Kidney (tissue), 13 donors: ENCODE measurements at regions not wholly inside any gene's neighbourhood (a gene's known extent, or its start where the extent isn't known, plus 50 kb on each side); places are given as distances from the start of the nearest gene placed in this dataset.
"Not testable (repeated sequence)": the region's sequence is repeated elsewhere in the genome, so short reads cannot be mapped to it uniquely, and the experiment has no call there.

Source experiments
- DNase-seq, 5 donors: peaks; one replicate each; pipeline ENCODE4 v3.0.0-alpha.2; 2013 to 2020
- FAIRE-seq: peaks from 2 replicates; lab custom pipeline; 2012; peaks lifted over from hg19 to GRCh38; lab: Jason Lieb, UNC
- H3K27ac ChIP-seq, 2 donors: one replicate each; pipeline ENCODE4 v1.7.0; 2013; ENCODE audit warnings: low read depth in 2 of 2, low read length in 2 of 2, inconsistent platforms in 1 of 2
- H3K27me3 ChIP-seq: one replicate; pipeline ENCODE4 v1.7.1; 2013; ENCODE audit warnings: low read length, inconsistent platforms; ENCODE audit not compliant: control insufficient read depth, insufficient read depth
- H3K36me3 ChIP-seq, 3 donors: one replicate each; pipeline versions ENCODE4 v1.7.0 to v1.7.1; 2013; ENCODE audit warnings: low read length in 3 of 3, control low read depth in 1 of 3, inconsistent platforms in 1 of 3; ENCODE audit not compliant: insufficient read depth in 3 of 3, control insufficient read depth in 2 of 3
- H3K4me1 ChIP-seq, 3 donors: one replicate each; pipeline versions ENCODE4 v1.7.0 to v1.7.1; 2013; ENCODE audit warnings: low read length in 3 of 3, inconsistent platforms in 1 of 3, low read depth in 1 of 3; ENCODE audit not compliant: control insufficient read depth in 2 of 3, insufficient read depth in 2 of 3
- H3K4me3 ChIP-seq, 3 donors: one replicate each; pipeline versions ENCODE4 v1.7.0 to v1.8.1; 2013; ENCODE audit warnings: low read length in 3 of 3, control low read depth in 1 of 3, inconsistent platforms in 1 of 3
- H3K9ac ChIP-seq, 3 donors: one replicate each; pipeline versions ENCODE4 v1.7.0 to v1.7.1; 2013; ENCODE audit warnings: low read length in 3 of 3, control low read depth in 1 of 3, inconsistent platforms in 1 of 3
- H3K9me3 ChIP-seq, 3 donors: one replicate each; pipeline versions ENCODE4 v1.7.0 to v1.7.1; 2013; ENCODE audit warnings: low read length in 3 of 3, control low read depth in 1 of 3, inconsistent platforms in 1 of 3; ENCODE audit not compliant: control insufficient read depth in 2 of 3, insufficient read depth in 1 of 3
- CTCF ChIP-seq: IDR thresholded peaks from 3 replicates; pipeline ENCODE4 v1.5.1; 2012; ENCODE audit warnings: mild to moderate bottlenecking, moderate library complexity, borderline replicate concordance; ENCODE audit not compliant: insufficient read depth; ENCODE audit errors: extremely low read depth
- intact Hi-C: fragments of 100-400 bp; cut with DNase I; formaldehyde crosslinking; loops from one replicate; pipeline ENCODE4 v1.11.1; 2022
- donor health status: control.
- donor health status: control.
- donor health status: control.
- donor health status: control.
- donor health status: control.
- donor health status: DM: yes; HTN: yes; CAD: no.
- donor health status: Normal renal cell carcinoma (clear cell type).

DNA sequence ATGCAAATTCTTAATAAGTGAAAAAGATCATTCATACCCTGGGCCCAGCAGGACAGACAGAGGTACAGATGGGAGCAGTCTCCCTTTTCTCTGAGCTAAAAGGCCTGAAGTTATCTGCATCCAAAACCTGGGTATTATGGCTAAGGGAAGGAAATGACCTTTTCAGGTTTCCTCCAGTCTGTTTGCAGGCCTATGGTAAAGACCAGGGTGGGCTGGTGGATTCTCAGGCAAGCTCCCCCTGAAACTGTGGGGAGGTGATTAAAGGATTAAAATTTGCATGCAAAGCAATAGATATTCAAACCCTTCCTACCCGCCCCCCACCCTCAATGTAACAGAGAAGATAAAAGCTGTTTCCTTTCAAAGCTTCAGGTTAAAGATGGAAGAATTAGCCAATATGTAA, 471.8 kb upstream of the RUNX1 start:
- H3K27me3 ChIP-seq, result no peaks in the 10 kb centered on the region
- no peaks in the 10 kb centered on the region for H3K36me3 ChIP-seq
- H3K27ac ChIP-seq, result no peak overlapping the region
- H3K4me1 ChIP-seq, result no peaks in the 10 kb centered on the region
- H3K4me3 ChIP-seq, result no peak overlapping the region
- intact Hi-C loops, result no loop called here
- H3K9me3 ChIP-seq, result no peaks in the 10 kb centered on the region
- TF ChIP-seq CTCF, result no peak
- DNase-seq (no peak), FAIRE-seq (no peak)
- no peak overlapping the region for H3K9ac ChIP-seq

DNA sequence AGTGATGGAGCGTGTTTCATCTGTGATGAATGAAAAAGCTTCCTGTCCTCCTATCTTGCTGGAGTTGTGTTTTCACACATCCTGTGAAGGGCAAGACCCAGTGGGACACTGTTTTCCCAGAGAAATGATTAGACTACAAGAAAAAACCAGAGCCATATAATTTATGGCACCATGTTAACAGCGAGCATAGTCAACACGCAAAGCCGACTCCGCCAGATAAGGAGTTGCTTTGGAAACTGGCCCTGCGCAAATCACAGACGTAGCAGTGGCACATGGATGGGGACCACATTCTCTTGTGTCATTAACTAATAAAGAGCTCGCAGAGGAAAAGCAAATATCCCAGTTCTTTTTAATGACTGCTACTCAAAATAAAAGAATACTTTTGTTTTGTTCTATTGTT, 471.2 kb upstream of the RUNX1 start:
- DNase-seq, result peak in 1 of 5 donors; percentile 40

GRCh38 chr21:35517865-35518264, 468.8 kb upstream of the RUNX1 start:
- H3K27me3 ChIP-seq, result no peaks in the 10 kb centered on the region
- H3K9me3 ChIP-seq, result no peaks in the 10 kb centered on the region
- no peak overlapping the region for H3K9ac ChIP-seq
- no peak overlapping the region for H3K27ac ChIP-seq
- no peak overlapping the region for H3K4me3 ChIP-seq
- no peak for FAIRE-seq
- intact Hi-C loops, result no loop called here
- H3K4me1 ChIP-seq, result no peaks in the 10 kb centered on the region
- no peaks in the 10 kb centered on the region for H3K36me3 ChIP-seq
- no peak for DNase-seq
- no peak for TF ChIP-seq CTCF

More for the DNA sequence above, 471.2 kb upstream of the RUNX1 start:
- no peak for FAIRE-seq
- Histone ChIP-seq H3K9ac (no peak overlapping the region), H3K9me3 (no peaks in the 10 kb centered on the region), H3K27me3 (no peaks in the 10 kb centered on the region), H3K4me3 (no peak overlapping the region), H3K27ac (no peak overlapping the region), H3K36me3 (no peaks in the 10 kb centered on the region), H3K4me1 (no peaks in the 10 kb centered on the region)
- intact Hi-C loops, result no loop called here
- TF ChIP-seq CTCF, result no peak

GRCh38 chr21:35516292-35516691, 467.2 kb upstream of the RUNX1 start:
- H3K36me3 ChIP-seq, H3K9ac ChIP-seq, H3K27me3 ChIP-seq, H3K27ac ChIP-seq, H3K9me3 ChIP-seq, FAIRE-seq, H3K4me3 ChIP-seq, H3K4me1 ChIP-seq, intact Hi-C loops, DNase-seq: not testable (repeated sequence)
